GM23338 (cell line): ENCODE measurements at regions not wholly inside any gene's neighbourhood (a gene's known extent, or its start where the extent isn't known, plus 50 kb on each side); places are given as distances from the start of the nearest gene placed in this dataset.

Experiments
- ATAC-seq: fragments of 200-7000 bp; cut with Tn5 transposase; 3 replicates; pipeline ENCODE4 v1.9.1; 2020
- DNase-seq: peaks from one replicate; pipeline ENCODE4 v3.0.0-alpha.2; 2015; ENCODE audit warnings: low spot score
- H2AFZ ChIP-seq: fragments of 200-600 bp; sonication (generic); 2 replicates; pipeline ENCODE4 v1.8.0; 2016; ENCODE audit warnings: antibody characterized with exemption, mild to moderate bottlenecking, moderate library complexity
- H3F3A ChIP-seq: fragments of 200-600 bp; sonication (generic); replicated peaks from 2 replicates; pipeline ENCODE4 v1.8.0; 2017; ENCODE audit warnings: antibody characterized with exemption, mixed run types, low read depth
- H3K27ac ChIP-seq: fragments of 200-600 bp; sonication (generic); 2 replicates; pipeline ENCODE4 v1.6.1; 2016; ENCODE audit warnings: low read depth
- H3K27me3 ChIP-seq: fragments of 200-600 bp; sonication (generic); 2 replicates; pipeline ENCODE4 v1.8.0; 2016; ENCODE audit warnings: mild to moderate bottlenecking, mixed run types, moderate library complexity; ENCODE audit not compliant: insufficient read depth
- H3K36me3 ChIP-seq: fragments of 200-600 bp; sonication (generic); 2 replicates; pipeline ENCODE4 v1.8.0; 2016; ENCODE audit warnings: mild to moderate bottlenecking; ENCODE audit not compliant: insufficient read depth
- H3K4me1 ChIP-seq: fragments of 200-600 bp; sonication (generic); 2 replicates; pipeline ENCODE4 v1.8.0; 2016; ENCODE audit warnings: mild to moderate bottlenecking, moderate library complexity; ENCODE audit not compliant: insufficient read depth
- H3K4me2 ChIP-seq: fragments of 200-600 bp; sonication (generic); 2 replicates; pipeline ENCODE4 v1.7.1; 2017; ENCODE audit warnings: mixed run types
- H3K4me3 ChIP-seq: fragments of 200-600 bp; sonication (generic); 2 replicates; pipeline ENCODE4 v1.6.1; 2016; ENCODE audit warnings: mixed run types
- H3K79me2 ChIP-seq: fragments of 200-600 bp; sonication (generic); replicated peaks from 2 replicates; pipeline ENCODE4 v1.8.0; 2017; ENCODE audit warnings: mild to moderate bottlenecking; ENCODE audit not compliant: insufficient read depth
- H3K9me2 ChIP-seq: fragments of 200-600 bp; sonication (generic); 2 replicates; pipeline ENCODE4 v1.8.0; 2017; ENCODE audit not compliant: insufficient read depth
- H4K20me1 ChIP-seq: fragments of 200-600 bp; sonication (generic); replicated peaks from 2 replicates; pipeline ENCODE4 v1.8.0; 2017; ENCODE audit warnings: mild to moderate bottlenecking; ENCODE audit not compliant: insufficient read depth
- H3K27ac Mint-ChIP-seq: 2 replicates; pipeline ENCODE4 v1.8.0; 2020; ENCODE audit warnings: inconsistent platforms, mild to moderate bottlenecking, moderate library complexity, mixed read lengths
- H3K27me3 Mint-ChIP-seq: 3 replicates; pipeline ENCODE4 v1.8.0; 2022; ENCODE audit warnings: low read depth, mild to moderate bottlenecking, moderate library complexity, mixed read lengths, inconsistent platforms; ENCODE audit not compliant: insufficient read depth, poor library complexity
- H3K36me3 Mint-ChIP-seq: 3 replicates; pipeline ENCODE4 v1.8.0; 2021; ENCODE audit warnings: low read depth, mild to moderate bottlenecking, inconsistent platforms, moderate library complexity, mixed read lengths
- H3K4me1 Mint-ChIP-seq: 3 replicates; pipeline ENCODE4 v1.8.0; 2020; ENCODE audit warnings: mild to moderate bottlenecking, inconsistent platforms, mixed read lengths
- H3K4me3 Mint-ChIP-seq: 3 replicates; pipeline ENCODE4 v1.8.0; 2021; ENCODE audit warnings: moderate library complexity, mild to moderate bottlenecking, inconsistent platforms, mixed read lengths
- H3K9me3 Mint-ChIP-seq: 3 replicates; pipeline ENCODE4 v1.8.0; 2020; ENCODE audit warnings: moderate library complexity, mild to moderate bottlenecking, inconsistent platforms, mixed read lengths
- CREB1 ChIP-seq: fragments of 250-450 bp; sonication (Bioruptor Pico); IDR thresholded peaks from 2 replicates; pipeline ENCODE4 v1.5.0; 2020; ENCODE audit warnings: low read depth, mild to moderate bottlenecking, moderate library complexity
- CTCF ChIP-seq, 2 experiments: fragments of 200-600 bp in 1 of 2; sonication (generic) in 1 of 2; conservative IDR thresholded peaks; 2 replicates each; pipeline versions ENCODE4 v1.5.1 to v1.6.1; 2016 to 2017; ENCODE audit warnings: antibody characterized with exemption in 2 of 2, low read depth in 2 of 2, mild to moderate bottlenecking in 2 of 2, moderate library complexity in 1 of 2
- ETS1 ChIP-seq: IDR thresholded peaks from 2 replicates; pipeline ENCODE4 v1.6.1; 2016; ENCODE audit warnings: antibody characterized with exemption
- EZH2 ChIP-seq: fragments of 200-600 bp; sonication (generic); IDR thresholded peaks from one replicate; pipeline ENCODE4 v1.8.0; 2017; ENCODE audit warnings: antibody characterized with exemption, mild to moderate bottlenecking, low read depth; ENCODE audit not compliant: unreplicated experiment
- EZH2phosphoT487 ChIP-seq: fragments of 200-600 bp; sonication (generic); IDR thresholded peaks from one replicate; pipeline ENCODE4 v1.8.1; 2018; ENCODE audit warnings: antibody characterized with exemption; ENCODE audit not compliant: unreplicated experiment
- JUNB ChIP-seq: IDR thresholded peaks from one replicate; pipeline ENCODE4 v1.6.1; 2016; ENCODE audit warnings: antibody characterized with exemption; ENCODE audit not compliant: unreplicated experiment
- NANOG ChIP-seq: IDR thresholded peaks from 2 replicates; pipeline ENCODE4 v1.6.1; 2016; ENCODE audit warnings: antibody characterized with exemption, borderline replicate concordance
- POLR2AphosphoS5 ChIP-seq: IDR thresholded peaks from 2 replicates; pipeline ENCODE4 v1.6.1; 2016; ENCODE audit warnings: antibody characterized with exemption, low read depth
- REST ChIP-seq: IDR thresholded peaks from one replicate; pipeline ENCODE4 v1.6.1; 2018; ENCODE audit warnings: antibody characterized with exemption; ENCODE audit not compliant: unreplicated experiment
- STAT1 ChIP-seq: IDR thresholded peaks from one replicate; pipeline ENCODE4 v1.6.1; 2016; ENCODE audit warnings: antibody characterized with exemption; ENCODE audit not compliant: unreplicated experiment
- ZNF114 ChIP-seq: fragments of 250-450 bp; sonication (Bioruptor Pico); IDR thresholded peaks from 2 replicates; pipeline ENCODE4 v1.5.0; 2020; ENCODE audit warnings: mild to moderate bottlenecking, moderate library complexity
- ZNF462 ChIP-seq: fragments of 250-450 bp; sonication (Bioruptor Pico); IDR thresholded peaks from 2 replicates; pipeline ENCODE4 v1.5.0; 2020; ENCODE audit warnings: mild to moderate bottlenecking, moderate library complexity

- TF ChIP-seq REST, result no peak
These were observed 314.9 kb upstream of the SMIM31 start (continued) for GRCh38 chr4:164439037-164439436.

- no peak overlapping the region for H3K4me2 ChIP-seq
- DNase-seq, result no peak
- no peak for TF ChIP-seq STAT1
- TF ChIP-seq CTCF (conservative IDR thresholded peaks at IDR 0.05; ENCODE audit: low read depth in 2 of 2), result no peak
- TF ChIP-seq POLR2AphosphoS5, result no peak
- no peak for TF ChIP-seq EZH2
- no peak for TF ChIP-seq CREB1
- no peak for TF ChIP-seq ETS1
- no peak for TF ChIP-seq JUNB
- no peak for TF ChIP-seq NANOG
- TF ChIP-seq ZNF114 (CRISPR knock-in tag), result no peak
- TF ChIP-seq ZNF462, result no peak
- TF ChIP-seq EZH2phosphoT487, result no peak
These were observed 313.7 kb upstream of the SMIM31 start for GRCh38 chr4:164440199-164440598.

More at GRCh38 chr4:164440199-164440598, 313.7 kb upstream of the SMIM31 start:
- H3F3A ChIP-seq, result no peaks in the 10 kb centered on the region
- no peak overlapping the region for H2AFZ ChIP-seq
- Mint-ChIP-seq H3K4me3 (no peak overlapping the region), H3K36me3 (no peaks in the 10 kb centered on the region), H3K27ac (no peak overlapping the region), H3K27me3 (no peaks in the 10 kb centered on the region), H3K9me3 (no peaks in the 10 kb centered on the region), H3K4me1 (peaks cover 2% of the 10 kb centered on the region; the same call in 2 of the 3 replicates)
- H3K4me3 ChIP-seq, result no peak overlapping the region
- ATAC-seq, result no peak
- no peaks in the 10 kb centered on the region for H3K36me3 ChIP-seq
- no peaks in the 10 kb centered on the region for H3K4me1 ChIP-seq
- no peaks in the 10 kb centered on the region for H3K27me3 ChIP-seq
- no peaks in the 10 kb centered on the region for H4K20me1 ChIP-seq
- H3K27ac ChIP-seq, result no peak overlapping the region
- H3K9me2 ChIP-seq, result no peaks in the 10 kb centered on the region
- no peaks in the 10 kb centered on the region for H3K79me2 ChIP-seq
